Astrocyte (in vitro differentiated cells and primary cell): ENCODE measurements at regions not wholly inside any gene's neighbourhood (a gene's known extent, or its start where the extent isn't known, plus 50 kb on each side); places are given as distances from the start of the nearest gene placed in this dataset.

ENCODE experiments used
- CTCF ChIP-seq: IDR thresholded peaks from 2 replicates; pipeline ENCODE4 v1.5.1; 2011; ENCODE audit warnings: low read depth, mild to moderate bottlenecking, inconsistent platforms, low read length, moderate library complexity; ENCODE audit not compliant: insufficient read depth
- EZH2 ChIP-seq: IDR thresholded peaks from 2 replicates; pipeline ENCODE4 v1.6.1; 2012; ENCODE audit warnings: mild to moderate bottlenecking, low read length, inconsistent platforms; ENCODE audit not compliant: insufficient read depth

GRCh38 chr7:32681174-32681518 is 185.9 kb downstream of the AVL9 start:
- TF ChIP-seq CTCF: no peak
- no peak for TF ChIP-seq EZH2
